ENCODE measurements at regions not wholly inside any gene's neighbourhood (a gene's known extent, or its start where the extent isn't known, plus 50 kb on each side); places are given as distances from the start of the nearest gene placed in this dataset.
"Not testable (repeated sequence)": the region's sequence is repeated elsewhere in the genome, so short reads cannot be mapped to it uniquely, and the experiment has no call there.

GRCh38 chr16:85449885-85450245 lies 163.3 kb upstream of the GSE1 start:
- DNase-seq (ENCODE audit: low spot score) (no peak), FAIRE-seq (no peak)

- not testable (repeated sequence) for DNase-seq (ENCODE audit: low spot score); FAIRE-seq
Measured at GRCh38 chr16:85451142-85451541, 162.0 kb upstream of the GSE1 start.

GRCh38 chr16:85451641-85452363 lies 161.3 kb upstream of the GSE1 start:
- DNase-seq (ENCODE audit: low spot score) (no peak), FAIRE-seq (no peak)

- DNase-seq (ENCODE audit: low spot score) (no peak), FAIRE-seq (no peak)
Measured at GRCh38 chr16:85452364-85453193, 160.5 kb upstream of the GSE1 start.

- FAIRE-seq (no peak), DNase-seq (ENCODE audit: low spot score) (no peak)
Measured at GRCh38 chr16:85453194-85453678, 159.9 kb upstream of the GSE1 start.

GRCh38 chr16:85453703-85454102 lies 159.4 kb upstream of the GSE1 start:
- DNase-seq (ENCODE audit: low spot score) (no peak), FAIRE-seq (no peak)

GRCh38 chr16:85454171-85454872 lies 158.8 kb upstream of the GSE1 start:
- no peak for DNase-seq (ENCODE audit: low spot score)

GRCh38 chr16:85455534-85455933 lies 157.6 kb upstream of the GSE1 start:
- no peak for DNase-seq (ENCODE audit: low spot score)
- no peak for FAIRE-seq

More at GRCh38 chr16:85454171-85454872, 158.8 kb upstream of the GSE1 start:
- FAIRE-seq, result no peak

GRCh38 chr16:85457366-85457765 lies 155.8 kb upstream of the GSE1 start:
- FAIRE-seq, result no peak

GRCh38 chr16:85458968-85459367 lies 154.2 kb upstream of the GSE1 start:
- DNase-seq (ENCODE audit: low spot score) (no peak), FAIRE-seq (no peak)

More at GRCh38 chr16:85457366-85457765, 155.8 kb upstream of the GSE1 start:
- DNase-seq (ENCODE audit: low spot score), result peak; percentile 42

- DNase-seq (ENCODE audit: low spot score) (no peak), FAIRE-seq (no peak)
Measured at GRCh38 chr16:85459529-85460251, 153.4 kb upstream of the GSE1 start.

- DNase-seq (ENCODE audit: low spot score) (no peak), FAIRE-seq (no peak)
Measured at GRCh38 chr16:85460252-85461021, 152.7 kb upstream of the GSE1 start.

- FAIRE-seq (no peak), DNase-seq (ENCODE audit: low spot score) (no peak)
Measured at GRCh38 chr16:85461022-85461813, 151.9 kb upstream of the GSE1 start.

- DNase-seq (ENCODE audit: low spot score) (no peak), FAIRE-seq (no peak)
Measured at GRCh38 chr16:85461814-85462713, 151.1 kb upstream of the GSE1 start.

GRCh38 chr16:85462714-85463611 lies 150.2 kb upstream of the GSE1 start:
- DNase-seq (ENCODE audit: low spot score) (no peak), FAIRE-seq (no peak)

- DNase-seq (ENCODE audit: low spot score), result no peak
- no peak for FAIRE-seq
Measured at GRCh38 chr16:85463672-85464382, 149.3 kb upstream of the GSE1 start.

Data from RCC 7860 (cell line).